Hepatocyte (in vitro differentiated cells): ENCODE measurements at regions not wholly inside any gene's neighbourhood (a gene's known extent, or its start where the extent isn't known, plus 50 kb on each side); places are given as distances from the start of the nearest gene placed in this dataset.

ENCODE experiments used
- CTCF ChIP-seq: fragments of 200-600 bp; sonication (generic); IDR thresholded peaks from 2 replicates; pipeline ENCODE4 v1.5.1; 2016; ENCODE audit warnings: antibody characterized with exemption, mild to moderate bottlenecking; ENCODE audit not compliant: poor library complexity
- EZH2 ChIP-seq: fragments of 200-600 bp; sonication (generic); IDR thresholded peaks from 2 replicates; pipeline ENCODE4 v1.6.1; 2016; ENCODE audit warnings: antibody characterized with exemption, mild to moderate bottlenecking, borderline replicate concordance

DNA sequence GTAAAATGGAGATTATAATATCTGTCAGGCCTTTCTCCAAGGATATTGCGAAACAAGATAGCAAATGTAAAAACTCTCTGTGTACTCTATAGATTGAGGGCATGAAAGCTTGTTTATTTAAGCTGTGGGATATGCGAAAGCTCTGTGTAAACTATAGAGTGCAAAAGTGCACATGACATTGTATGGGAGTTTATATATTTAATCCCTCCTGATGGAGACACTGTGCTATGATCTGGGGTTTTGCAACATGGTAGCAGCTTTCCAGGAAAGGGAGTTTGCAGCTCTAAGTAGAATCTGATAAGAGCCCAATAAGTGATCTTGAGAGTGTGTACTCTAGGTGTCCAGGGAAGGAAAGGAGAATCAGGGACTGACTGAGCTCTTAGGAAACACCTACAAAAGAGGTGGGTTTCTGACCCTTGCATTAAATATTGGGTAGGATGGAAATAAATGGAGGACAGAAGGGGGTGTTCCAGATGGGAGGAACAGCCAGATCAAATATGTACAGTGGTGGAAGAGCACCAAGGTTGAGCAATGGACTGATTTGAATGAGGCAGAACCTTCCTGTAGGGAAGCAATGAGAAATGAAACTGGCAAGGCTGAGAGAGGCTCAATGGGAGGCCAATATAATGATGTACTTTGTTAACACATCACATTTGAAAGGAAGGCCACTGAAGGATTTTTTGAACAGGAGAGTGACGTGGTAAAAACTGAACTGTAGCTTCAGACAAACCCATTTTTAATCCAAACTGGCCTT, 450.1 kb downstream of the GJA1 start:
- no peak for TF ChIP-seq CTCF
- TF ChIP-seq EZH2 = no peak
